GM23338 (cell line): ENCODE measurements at regions not wholly inside any gene's neighbourhood (a gene's known extent, or its start where the extent isn't known, plus 50 kb on each side); places are given as distances from the start of the nearest gene placed in this dataset.

ENCODE experiments used
- ATAC-seq: fragments of 200-7000 bp; cut with Tn5 transposase; 3 replicates; pipeline ENCODE4 v1.9.1; 2020
- DNase-seq: peaks from one replicate; pipeline ENCODE4 v3.0.0-alpha.2; 2015; ENCODE audit warnings: low spot score
- H2AFZ ChIP-seq: fragments of 200-600 bp; sonication (generic); 2 replicates; pipeline ENCODE4 v1.8.0; 2016; ENCODE audit warnings: antibody characterized with exemption, mild to moderate bottlenecking, moderate library complexity
- H3F3A ChIP-seq: fragments of 200-600 bp; sonication (generic); replicated peaks from 2 replicates; pipeline ENCODE4 v1.8.0; 2017; ENCODE audit warnings: antibody characterized with exemption, mixed run types, low read depth
- H3K27ac ChIP-seq: fragments of 200-600 bp; sonication (generic); 2 replicates; pipeline ENCODE4 v1.6.1; 2016; ENCODE audit warnings: low read depth
- H3K27me3 ChIP-seq: fragments of 200-600 bp; sonication (generic); 2 replicates; pipeline ENCODE4 v1.8.0; 2016; ENCODE audit warnings: mild to moderate bottlenecking, mixed run types, moderate library complexity; ENCODE audit not compliant: insufficient read depth
- H3K36me3 ChIP-seq: fragments of 200-600 bp; sonication (generic); 2 replicates; pipeline ENCODE4 v1.8.0; 2016; ENCODE audit warnings: mild to moderate bottlenecking; ENCODE audit not compliant: insufficient read depth
- H3K4me1 ChIP-seq: fragments of 200-600 bp; sonication (generic); 2 replicates; pipeline ENCODE4 v1.8.0; 2016; ENCODE audit warnings: mild to moderate bottlenecking, moderate library complexity; ENCODE audit not compliant: insufficient read depth
- H3K4me2 ChIP-seq: fragments of 200-600 bp; sonication (generic); 2 replicates; pipeline ENCODE4 v1.7.1; 2017; ENCODE audit warnings: mixed run types
- H3K4me3 ChIP-seq: fragments of 200-600 bp; sonication (generic); 2 replicates; pipeline ENCODE4 v1.6.1; 2016; ENCODE audit warnings: mixed run types
- H3K79me2 ChIP-seq: fragments of 200-600 bp; sonication (generic); replicated peaks from 2 replicates; pipeline ENCODE4 v1.8.0; 2017; ENCODE audit warnings: mild to moderate bottlenecking; ENCODE audit not compliant: insufficient read depth
- H3K9me2 ChIP-seq: fragments of 200-600 bp; sonication (generic); 2 replicates; pipeline ENCODE4 v1.8.0; 2017; ENCODE audit not compliant: insufficient read depth
- H4K20me1 ChIP-seq: fragments of 200-600 bp; sonication (generic); replicated peaks from 2 replicates; pipeline ENCODE4 v1.8.0; 2017; ENCODE audit warnings: mild to moderate bottlenecking; ENCODE audit not compliant: insufficient read depth
- H3K27ac Mint-ChIP-seq: 2 replicates; pipeline ENCODE4 v1.8.0; 2020; ENCODE audit warnings: inconsistent platforms, mild to moderate bottlenecking, moderate library complexity, mixed read lengths
- H3K27me3 Mint-ChIP-seq: 3 replicates; pipeline ENCODE4 v1.8.0; 2022; ENCODE audit warnings: low read depth, mild to moderate bottlenecking, moderate library complexity, mixed read lengths, inconsistent platforms; ENCODE audit not compliant: insufficient read depth, poor library complexity
- H3K36me3 Mint-ChIP-seq: 3 replicates; pipeline ENCODE4 v1.8.0; 2021; ENCODE audit warnings: low read depth, mild to moderate bottlenecking, inconsistent platforms, moderate library complexity, mixed read lengths
- H3K4me1 Mint-ChIP-seq: 3 replicates; pipeline ENCODE4 v1.8.0; 2020; ENCODE audit warnings: mild to moderate bottlenecking, inconsistent platforms, mixed read lengths
- H3K4me3 Mint-ChIP-seq: 3 replicates; pipeline ENCODE4 v1.8.0; 2021; ENCODE audit warnings: moderate library complexity, mild to moderate bottlenecking, inconsistent platforms, mixed read lengths
- H3K9me3 Mint-ChIP-seq: 3 replicates; pipeline ENCODE4 v1.8.0; 2020; ENCODE audit warnings: moderate library complexity, mild to moderate bottlenecking, inconsistent platforms, mixed read lengths
- CREB1 ChIP-seq: fragments of 250-450 bp; sonication (Bioruptor Pico); IDR thresholded peaks from 2 replicates; pipeline ENCODE4 v1.5.0; 2020; ENCODE audit warnings: low read depth, mild to moderate bottlenecking, moderate library complexity
- EZH2 ChIP-seq: fragments of 200-600 bp; sonication (generic); IDR thresholded peaks from one replicate; pipeline ENCODE4 v1.8.0; 2017; ENCODE audit warnings: antibody characterized with exemption, mild to moderate bottlenecking, low read depth; ENCODE audit not compliant: unreplicated experiment
- EZH2phosphoT487 ChIP-seq: fragments of 200-600 bp; sonication (generic); IDR thresholded peaks from one replicate; pipeline ENCODE4 v1.8.1; 2018; ENCODE audit warnings: antibody characterized with exemption; ENCODE audit not compliant: unreplicated experiment
- JUNB ChIP-seq: IDR thresholded peaks from one replicate; pipeline ENCODE4 v1.6.1; 2016; ENCODE audit warnings: antibody characterized with exemption; ENCODE audit not compliant: unreplicated experiment
- ZNF114 ChIP-seq: fragments of 250-450 bp; sonication (Bioruptor Pico); IDR thresholded peaks from 2 replicates; pipeline ENCODE4 v1.5.0; 2020; ENCODE audit warnings: mild to moderate bottlenecking, moderate library complexity
- ZNF331 ChIP-seq: fragments of 250-450 bp; sonication (Bioruptor Pico); IDR thresholded peaks from 2 replicates; pipeline ENCODE4 v1.5.0; 2020; ENCODE audit warnings: low read depth, mild to moderate bottlenecking, moderate library complexity
- TF ChIP-seq, protein P1 (sequence below), 2 experiments: fragments of 200-600 bp in 1 of 2; sonication (generic) in 1 of 2; conservative IDR thresholded peaks; 2 replicates each; pipeline versions ENCODE4 v1.5.1 to v1.6.1; 2016 to 2017; ENCODE audit warnings: antibody characterized with exemption in 2 of 2, low read depth in 2 of 2, mild to moderate bottlenecking in 2 of 2, moderate library complexity in 1 of 2
- TF ChIP-seq, protein P2 (sequence below): IDR thresholded peaks from one replicate; pipeline ENCODE4 v1.6.1; 2018; ENCODE audit warnings: antibody characterized with exemption; ENCODE audit not compliant: unreplicated experiment
- TF ChIP-seq, protein P3 (sequence below): fragments of 250-450 bp; sonication (Bioruptor Pico); IDR thresholded peaks from 2 replicates; pipeline ENCODE4 v1.5.0; 2020; ENCODE audit warnings: mild to moderate bottlenecking, moderate library complexity

DNA sequence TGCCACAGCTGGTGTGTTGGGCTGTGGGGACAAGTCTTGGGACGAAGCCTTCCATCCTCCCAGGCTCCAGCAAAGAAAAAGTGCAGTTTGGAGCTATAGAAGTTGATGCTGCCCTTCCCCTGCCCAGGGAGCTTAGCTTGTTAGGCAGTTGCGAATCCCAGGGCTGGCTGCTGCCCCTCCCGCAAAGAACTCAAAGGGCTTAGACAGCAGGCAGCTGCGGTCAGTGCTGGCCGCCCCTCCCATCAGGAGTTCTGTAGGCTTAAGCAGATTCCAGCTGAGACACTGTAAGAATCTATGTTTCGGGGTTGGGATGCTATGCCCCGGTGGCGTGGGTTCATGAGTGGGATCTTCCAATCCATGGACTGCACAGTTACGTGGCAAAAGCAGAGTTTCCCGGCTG is 956.7 kb downstream of the GLUD2 start:
- TF ChIP-seq ZNF331 (CRISPR knock-in tag), result no peak
- no peak for TF ChIP-seq CREB1 (CRISPR knock-in tag)
- TF ChIP-seq ZNF114, result no peak
- no peak for TF ChIP-seq JUNB
- TF ChIP-seq EZH2phosphoT487, result no peak
- TF ChIP-seq, protein P1, sequence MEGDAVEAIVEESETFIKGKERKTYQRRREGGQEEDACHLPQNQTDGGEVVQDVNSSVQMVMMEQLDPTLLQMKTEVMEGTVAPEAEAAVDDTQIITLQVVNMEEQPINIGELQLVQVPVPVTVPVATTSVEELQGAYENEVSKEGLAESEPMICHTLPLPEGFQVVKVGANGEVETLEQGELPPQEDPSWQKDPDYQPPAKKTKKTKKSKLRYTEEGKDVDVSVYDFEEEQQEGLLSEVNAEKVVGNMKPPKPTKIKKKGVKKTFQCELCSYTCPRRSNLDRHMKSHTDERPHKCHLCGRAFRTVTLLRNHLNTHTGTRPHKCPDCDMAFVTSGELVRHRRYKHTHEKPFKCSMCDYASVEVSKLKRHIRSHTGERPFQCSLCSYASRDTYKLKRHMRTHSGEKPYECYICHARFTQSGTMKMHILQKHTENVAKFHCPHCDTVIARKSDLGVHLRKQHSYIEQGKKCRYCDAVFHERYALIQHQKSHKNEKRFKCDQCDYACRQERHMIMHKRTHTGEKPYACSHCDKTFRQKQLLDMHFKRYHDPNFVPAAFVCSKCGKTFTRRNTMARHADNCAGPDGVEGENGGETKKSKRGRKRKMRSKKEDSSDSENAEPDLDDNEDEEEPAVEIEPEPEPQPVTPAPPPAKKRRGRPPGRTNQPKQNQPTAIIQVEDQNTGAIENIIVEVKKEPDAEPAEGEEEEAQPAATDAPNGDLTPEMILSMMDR (conservative IDR thresholded peaks at IDR 0.05; ENCODE audit: low read depth in 2 of 2), result no peak
- TF ChIP-seq, protein P2, sequence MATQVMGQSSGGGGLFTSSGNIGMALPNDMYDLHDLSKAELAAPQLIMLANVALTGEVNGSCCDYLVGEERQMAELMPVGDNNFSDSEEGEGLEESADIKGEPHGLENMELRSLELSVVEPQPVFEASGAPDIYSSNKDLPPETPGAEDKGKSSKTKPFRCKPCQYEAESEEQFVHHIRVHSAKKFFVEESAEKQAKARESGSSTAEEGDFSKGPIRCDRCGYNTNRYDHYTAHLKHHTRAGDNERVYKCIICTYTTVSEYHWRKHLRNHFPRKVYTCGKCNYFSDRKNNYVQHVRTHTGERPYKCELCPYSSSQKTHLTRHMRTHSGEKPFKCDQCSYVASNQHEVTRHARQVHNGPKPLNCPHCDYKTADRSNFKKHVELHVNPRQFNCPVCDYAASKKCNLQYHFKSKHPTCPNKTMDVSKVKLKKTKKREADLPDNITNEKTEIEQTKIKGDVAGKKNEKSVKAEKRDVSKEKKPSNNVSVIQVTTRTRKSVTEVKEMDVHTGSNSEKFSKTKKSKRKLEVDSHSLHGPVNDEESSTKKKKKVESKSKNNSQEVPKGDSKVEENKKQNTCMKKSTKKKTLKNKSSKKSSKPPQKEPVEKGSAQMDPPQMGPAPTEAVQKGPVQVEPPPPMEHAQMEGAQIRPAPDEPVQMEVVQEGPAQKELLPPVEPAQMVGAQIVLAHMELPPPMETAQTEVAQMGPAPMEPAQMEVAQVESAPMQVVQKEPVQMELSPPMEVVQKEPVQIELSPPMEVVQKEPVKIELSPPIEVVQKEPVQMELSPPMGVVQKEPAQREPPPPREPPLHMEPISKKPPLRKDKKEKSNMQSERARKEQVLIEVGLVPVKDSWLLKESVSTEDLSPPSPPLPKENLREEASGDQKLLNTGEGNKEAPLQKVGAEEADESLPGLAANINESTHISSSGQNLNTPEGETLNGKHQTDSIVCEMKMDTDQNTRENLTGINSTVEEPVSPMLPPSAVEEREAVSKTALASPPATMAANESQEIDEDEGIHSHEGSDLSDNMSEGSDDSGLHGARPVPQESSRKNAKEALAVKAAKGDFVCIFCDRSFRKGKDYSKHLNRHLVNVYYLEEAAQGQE, result no peak
- TF ChIP-seq EZH2, result no peak
- TF ChIP-seq, protein P3, sequence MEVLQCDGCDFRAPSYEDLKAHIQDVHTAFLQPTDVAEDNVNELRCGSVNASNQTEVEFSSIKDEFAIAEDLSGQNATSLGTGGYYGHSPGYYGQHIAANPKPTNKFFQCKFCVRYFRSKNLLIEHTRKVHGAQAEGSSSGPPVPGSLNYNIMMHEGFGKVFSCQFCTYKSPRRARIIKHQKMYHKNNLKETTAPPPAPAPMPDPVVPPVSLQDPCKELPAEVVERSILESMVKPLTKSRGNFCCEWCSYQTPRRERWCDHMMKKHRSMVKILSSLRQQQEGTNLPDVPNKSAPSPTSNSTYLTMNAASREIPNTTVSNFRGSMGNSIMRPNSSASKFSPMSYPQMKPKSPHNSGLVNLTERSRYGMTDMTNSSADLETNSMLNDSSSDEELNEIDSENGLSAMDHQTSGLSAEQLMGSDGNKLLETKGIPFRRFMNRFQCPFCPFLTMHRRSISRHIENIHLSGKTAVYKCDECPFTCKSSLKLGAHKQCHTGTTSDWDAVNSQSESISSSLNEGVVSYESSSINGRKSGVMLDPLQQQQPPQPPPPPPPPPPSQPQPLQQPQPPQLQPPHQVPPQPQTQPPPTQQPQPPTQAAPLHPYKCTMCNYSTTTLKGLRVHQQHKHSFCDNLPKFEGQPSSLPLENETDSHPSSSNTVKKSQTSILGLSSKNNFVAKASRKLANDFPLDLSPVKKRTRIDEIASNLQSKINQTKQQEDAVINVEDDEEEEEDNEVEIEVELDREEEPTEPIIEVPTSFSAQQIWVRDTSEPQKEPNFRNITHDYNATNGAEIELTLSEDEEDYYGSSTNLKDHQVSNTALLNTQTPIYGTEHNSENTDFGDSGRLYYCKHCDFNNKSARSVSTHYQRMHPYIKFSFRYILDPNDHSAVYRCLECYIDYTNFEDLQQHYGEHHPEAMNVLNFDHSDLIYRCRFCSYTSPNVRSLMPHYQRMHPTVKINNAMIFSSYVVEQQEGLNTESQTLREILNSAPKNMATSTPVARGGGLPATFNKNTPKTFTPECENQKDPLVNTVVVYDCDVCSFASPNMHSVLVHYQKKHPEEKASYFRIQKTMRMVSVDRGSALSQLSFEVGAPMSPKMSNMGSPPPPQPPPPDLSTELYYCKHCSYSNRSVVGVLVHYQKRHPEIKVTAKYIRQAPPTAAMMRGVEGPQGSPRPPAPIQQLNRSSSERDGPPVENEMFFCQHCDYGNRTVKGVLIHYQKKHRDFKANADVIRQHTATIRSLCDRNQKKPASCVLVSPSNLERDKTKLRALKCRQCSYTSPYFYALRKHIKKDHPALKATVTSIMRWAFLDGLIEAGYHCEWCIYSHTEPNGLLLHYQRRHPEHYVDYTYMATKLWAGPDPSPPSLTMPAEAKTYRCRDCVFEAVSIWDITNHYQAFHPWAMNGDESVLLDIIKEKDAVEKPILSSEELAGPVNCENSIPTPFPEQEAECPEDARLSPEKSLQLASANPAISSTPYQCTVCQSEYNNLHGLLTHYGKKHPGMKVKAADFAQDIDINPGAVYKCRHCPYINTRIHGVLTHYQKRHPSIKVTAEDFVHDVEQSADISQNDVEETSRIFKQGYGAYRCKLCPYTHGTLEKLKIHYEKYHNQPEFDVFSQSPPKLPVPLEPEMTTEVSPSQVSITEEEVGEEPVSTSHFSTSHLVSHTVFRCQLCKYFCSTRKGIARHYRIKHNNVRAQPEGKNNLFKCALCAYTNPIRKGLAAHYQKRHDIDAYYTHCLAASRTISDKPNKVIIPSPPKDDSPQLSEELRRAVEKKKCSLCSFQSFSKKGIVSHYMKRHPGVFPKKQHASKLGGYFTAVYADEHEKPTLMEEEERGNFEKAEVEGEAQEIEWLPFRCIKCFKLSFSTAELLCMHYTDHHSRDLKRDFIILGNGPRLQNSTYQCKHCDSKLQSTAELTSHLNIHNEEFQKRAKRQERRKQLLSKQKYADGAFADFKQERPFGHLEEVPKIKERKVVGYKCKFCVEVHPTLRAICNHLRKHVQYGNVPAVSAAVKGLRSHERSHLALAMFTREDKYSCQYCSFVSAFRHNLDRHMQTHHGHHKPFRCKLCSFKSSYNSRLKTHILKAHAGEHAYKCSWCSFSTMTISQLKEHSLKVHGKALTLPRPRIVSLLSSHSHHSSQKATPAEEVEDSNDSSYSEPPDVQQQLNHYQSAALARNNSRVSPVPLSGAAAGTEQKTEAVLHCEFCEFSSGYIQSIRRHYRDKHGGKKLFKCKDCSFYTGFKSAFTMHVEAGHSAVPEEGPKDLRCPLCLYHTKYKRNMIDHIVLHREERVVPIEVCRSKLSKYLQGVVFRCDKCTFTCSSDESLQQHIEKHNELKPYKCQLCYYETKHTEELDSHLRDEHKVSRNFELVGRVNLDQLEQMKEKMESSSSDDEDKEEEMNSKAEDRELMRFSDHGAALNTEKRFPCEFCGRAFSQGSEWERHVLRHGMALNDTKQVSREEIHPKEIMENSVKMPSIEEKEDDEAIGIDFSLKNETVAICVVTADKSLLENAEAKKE (CRISPR knock-in tag), result no peak
- H3K79me2 ChIP-seq, result no peaks in the 10 kb centered on the region
- H3K4me3 ChIP-seq, result no peak overlapping the region
- no peak overlapping the region for H3K4me2 ChIP-seq
- no peaks in the 10 kb centered on the region for H3K27me3 ChIP-seq
- H3F3A ChIP-seq, result no peaks in the 10 kb centered on the region
- H3K4me1 Mint-ChIP-seq, result no peaks in the 10 kb centered on the region
- no peaks in the 10 kb centered on the region for H3K36me3 ChIP-seq
- ATAC-seq, result no peak; the same call in 2 of the 3 replicates
- no peaks in the 10 kb centered on the region for H4K20me1 ChIP-seq
- no peaks in the 10 kb centered on the region for H3K27me3 Mint-ChIP-seq
- no peak overlapping the region for H2AFZ ChIP-seq
- H3K4me1 ChIP-seq, result no peaks in the 10 kb centered on the region
- H3K9me3 Mint-ChIP-seq, result no peaks in the 10 kb centered on the region
- H3K27ac Mint-ChIP-seq, result no peak overlapping the region
- H3K4me3 Mint-ChIP-seq, result no peak overlapping the region
- no peaks in the 10 kb centered on the region for H3K9me2 ChIP-seq
- H3K36me3 Mint-ChIP-seq, result no peaks in the 10 kb centered on the region
- DNase-seq, result no peak
- H3K27ac ChIP-seq, result no peak overlapping the region
